Activated CD4-positive, alpha-beta T cell treated with anti-CD3 and anti-CD28 coated beads, Interleukin-2, amount 10 ng/mL, durations not matched to agents 7 days and 5 days (primary cell): ENCODE measurements at regions not wholly inside any gene's neighbourhood (a gene's known extent, or its start where the extent isn't known, plus 50 kb on each side); places are given as distances from the start of the nearest gene placed in this dataset.

Experiments used
- CTCF ChIA-PET: fragments of 350-600 bp; sonication (Branson Sonifier 250); formaldehyde crosslinking; loops from one replicate; lab custom pipeline; 2021; ENCODE audit warnings: antibody characterized with exemption; lab: Charles Lee
- POLR2A ChIA-PET: fragments of 350-600 bp; sonication (Branson Sonifier 250); formaldehyde crosslinking; loops from one replicate; lab custom pipeline; 2021; ENCODE audit warnings: antibody characterized with exemption; lab: Charles Lee
- DNase-seq: peaks from one replicate; pipeline ENCODE4 v3.0.0-alpha.2; 2020
- H3K27ac Mint-ChIP-seq: one replicate; pipeline ENCODE4 v1.8.0; 2021; ENCODE audit warnings: mild to moderate bottlenecking, moderate library complexity, mixed read lengths
- H3K27me3 Mint-ChIP-seq: one replicate; pipeline ENCODE4 v1.8.0; 2021; ENCODE audit warnings: mixed read lengths
- H3K36me3 Mint-ChIP-seq: one replicate; pipeline ENCODE4 v1.8.0; 2021; ENCODE audit warnings: low read depth, mixed read lengths
- H3K4me1 Mint-ChIP-seq: one replicate; pipeline ENCODE4 v1.8.0; 2021; ENCODE audit warnings: mixed read lengths
- H3K4me3 Mint-ChIP-seq: one replicate; pipeline ENCODE4 v1.8.0; 2021; ENCODE audit warnings: mild to moderate bottlenecking, moderate library complexity, mixed read lengths
- H3K9me3 Mint-ChIP-seq: one replicate; pipeline ENCODE4 v1.8.0; 2021; ENCODE audit warnings: mixed read lengths

GRCh38 chr5:175765858-175766257, 105.5 kb upstream of the CPLX2 start:
- ChIA-PET POLR2A (no interaction called here), CTCF (interaction anchor here (1.2 kb wide), 1 partner anchor 47 kb away, joined by 3 read pairs; no protein-coding TSS in a partner anchor)
- Mint-ChIP-seq H3K27me3 (peaks cover 20% of the 10 kb centered on the region), H3K27ac (no peak overlapping the region), H3K9me3 (peaks cover 5% of the 10 kb centered on the region), H3K4me3 (no peak overlapping the region), H3K36me3 (no peaks in the 10 kb centered on the region), H3K4me1 (no peaks in the 10 kb centered on the region)
- no peak for DNase-seq

- ChIA-PET POLR2A (no interaction called here), CTCF (no interaction called here)
- Mint-ChIP-seq H3K36me3 (no peaks in the 10 kb centered on the region), H3K4me3 (no peak overlapping the region), H3K27me3 (peaks cover 28% of the 10 kb centered on the region), H3K27ac (no peak overlapping the region), H3K4me1 (no peaks in the 10 kb centered on the region), H3K9me3 (peaks cover 5% of the 10 kb centered on the region)
- DNase-seq = no peak
Observed at GRCh38 chr5:175766963-175767362, 104.4 kb upstream of the CPLX2 start.

DNA sequence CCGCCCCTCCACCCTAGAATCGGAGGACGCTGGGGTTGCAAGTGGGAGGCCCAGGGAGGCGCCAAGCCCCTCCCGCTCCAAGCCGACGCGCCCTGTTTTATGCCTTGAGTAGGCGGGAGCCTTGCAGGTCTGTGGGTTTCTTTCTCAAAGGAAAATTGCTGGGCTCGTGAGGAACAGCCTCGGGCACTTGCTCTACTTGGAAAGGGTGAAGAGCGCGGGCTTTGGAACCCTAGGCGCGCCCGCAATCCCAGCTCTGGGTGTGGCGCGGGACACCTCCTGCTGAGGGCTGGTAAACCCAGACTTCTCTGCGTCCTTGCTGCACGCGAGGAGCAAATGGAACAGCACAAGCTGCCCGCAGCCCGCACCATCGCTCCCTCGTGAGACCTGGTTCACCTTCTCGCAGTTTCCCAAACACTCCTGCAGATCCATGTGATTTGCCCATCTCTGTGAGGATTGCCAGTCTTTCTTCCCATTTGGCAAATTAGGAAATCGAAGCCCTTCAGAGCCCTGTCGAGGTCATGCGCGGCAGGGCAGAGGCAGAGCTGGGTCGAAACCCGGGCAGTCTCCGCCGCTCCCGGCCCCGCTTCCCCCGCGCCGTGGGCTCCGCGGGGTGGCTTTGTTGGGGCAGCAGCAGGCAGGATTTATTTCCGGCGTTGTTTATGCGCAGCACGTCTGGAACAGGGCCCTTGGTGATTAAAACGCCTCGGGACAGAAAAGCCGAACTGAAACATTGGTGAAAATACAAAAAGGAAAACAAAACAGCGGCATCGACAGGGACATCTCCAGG, 98.4 kb upstream of the CPLX2 start:
- DNase-seq = no peak
- Mint-ChIP-seq H3K27ac (no peak overlapping the region), H3K36me3 (no peaks in the 10 kb centered on the region), H3K27me3 (peaks cover 47% of the 10 kb centered on the region), H3K4me3 (no peak overlapping the region), H3K9me3 (no peaks in the 10 kb centered on the region), H3K4me1 (no peaks in the 10 kb centered on the region)
- CTCF ChIA-PET = no interaction called here
- POLR2A ChIA-PET = no interaction called here

- Mint-ChIP-seq H3K27me3 (peaks cover 42% of the 10 kb centered on the region), H3K4me3 (no peak overlapping the region), H3K9me3 (no peaks in the 10 kb centered on the region), H3K4me1 (no peaks in the 10 kb centered on the region), H3K36me3 (no peaks in the 10 kb centered on the region), H3K27ac (no peak overlapping the region)
- POLR2A ChIA-PET = no interaction called here
- CTCF ChIA-PET = no interaction called here
- DNase-seq = no peak
Observed at GRCh38 chr5:175773534-175774070, 97.8 kb upstream of the CPLX2 start.

GRCh38 chr5:175775416-175775815, 96.0 kb upstream of the CPLX2 start:
- ChIA-PET POLR2A (no interaction called here), CTCF (no interaction called here)
- Mint-ChIP-seq H3K4me3 (no peak overlapping the region), H3K27ac (no peak overlapping the region), H3K27me3 (peaks cover 47% of the 10 kb centered on the region), H3K4me1 (no peaks in the 10 kb centered on the region), H3K36me3 (no peaks in the 10 kb centered on the region), H3K9me3 (no peaks in the 10 kb centered on the region)
- no peak for DNase-seq

GRCh38 chr5:175778951-175779503, 92.4 kb upstream of the CPLX2 start:
- ChIA-PET POLR2A (no interaction called here), CTCF (no interaction called here)
- H3K4me1 Mint-ChIP-seq = no peaks in the 10 kb centered on the region
- H3K36me3 Mint-ChIP-seq = no peaks in the 10 kb centered on the region
- H3K27ac Mint-ChIP-seq = no peak overlapping the region
- peaks cover 27% of the 10 kb centered on the region for H3K27me3 Mint-ChIP-seq
- no peak overlapping the region for H3K4me3 Mint-ChIP-seq
- no peaks in the 10 kb centered on the region for H3K9me3 Mint-ChIP-seq
- no peak for DNase-seq

DNA sequence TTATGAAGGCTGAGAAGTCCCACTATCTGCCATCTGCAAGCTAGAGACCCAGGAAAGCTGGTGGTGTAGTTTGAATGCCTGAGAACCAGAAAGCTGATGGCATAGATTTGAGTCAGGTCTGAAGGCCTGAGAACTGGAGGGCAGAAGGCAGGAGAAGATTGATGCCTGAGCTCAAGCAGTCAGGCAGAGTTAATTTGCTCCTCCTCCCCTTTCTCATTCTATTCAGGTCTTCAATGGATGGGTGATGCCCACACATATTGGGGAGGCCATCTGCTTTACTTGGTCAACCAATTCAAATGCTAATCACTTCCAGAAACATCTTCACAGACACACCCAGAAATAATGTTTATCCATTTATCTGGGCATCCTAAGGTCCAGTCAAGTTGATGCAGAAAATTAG, 87.6 kb upstream of the CPLX2 start:
- ChIA-PET CTCF (interaction anchor here (1.0 to 1.5 kb wide), 2 partner anchors 9 to 54 kb away, joined by 3 read pairs; no protein-coding TSS in a partner anchor), POLR2A (no interaction called here)

DNA sequence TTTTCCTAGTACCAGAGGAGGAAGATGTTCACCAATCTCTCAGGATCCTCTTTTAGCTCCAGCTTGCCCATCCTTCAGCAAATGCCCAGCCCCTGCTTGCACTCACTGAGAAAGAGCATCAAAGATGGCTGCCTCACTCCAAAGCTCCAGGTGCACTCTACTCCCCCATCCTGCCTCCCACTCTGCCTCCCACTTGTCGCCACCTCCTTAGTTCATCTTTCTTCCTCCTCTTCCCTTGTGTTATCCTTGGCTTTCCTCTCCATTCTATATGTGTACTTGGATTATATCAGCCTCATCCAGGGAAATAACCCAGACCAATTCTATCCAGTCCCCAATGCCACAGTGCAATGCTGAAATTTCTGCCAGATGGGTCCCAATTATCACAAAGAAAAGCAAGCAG, 87.1 kb upstream of the CPLX2 start:
- Mint-ChIP-seq H3K36me3 (no peaks in the 10 kb centered on the region), H3K27me3 (peaks cover 28% of the 10 kb centered on the region), H3K4me1 (no peaks in the 10 kb centered on the region), H3K9me3 (no peaks in the 10 kb centered on the region), H3K4me3 (no peak overlapping the region), H3K27ac (no peak overlapping the region)
- CTCF ChIA-PET = interaction anchor here (1.5 kb wide), 1 partner anchor 10 kb away, joined by 3 read pairs; no protein-coding TSS in a partner anchor
- no peak for DNase-seq
- POLR2A ChIA-PET = no interaction called here

More for the DNA sequence above, 87.6 kb upstream of the CPLX2 start:
- Mint-ChIP-seq H3K9me3 (no peaks in the 10 kb centered on the region), H3K27ac (no peak overlapping the region), H3K4me3 (no peak overlapping the region), H3K4me1 (no peaks in the 10 kb centered on the region), H3K27me3 (peaks cover 29% of the 10 kb centered on the region), H3K36me3 (no peaks in the 10 kb centered on the region)
- DNase-seq = no peak

DNA sequence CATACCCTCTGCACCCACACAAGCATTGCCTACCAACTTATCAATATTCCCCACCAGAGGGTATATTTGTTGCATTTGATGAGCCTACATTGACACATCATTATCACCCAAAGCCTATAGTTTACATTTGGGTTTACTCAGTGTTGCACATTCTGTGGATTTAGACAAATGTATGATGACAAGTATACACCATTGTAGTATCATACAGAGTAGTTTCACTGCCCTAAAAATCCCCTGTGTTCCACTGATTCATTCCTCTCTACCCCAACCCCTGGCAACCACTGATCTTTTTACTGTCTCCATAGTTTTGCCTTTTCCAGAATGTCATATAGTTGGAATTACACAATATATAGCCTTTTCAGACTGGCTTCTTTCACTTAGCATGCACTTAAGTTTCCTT, 85.7 kb upstream of the CPLX2 start:
- Mint-ChIP-seq H3K9me3 (no peaks in the 10 kb centered on the region), H3K27me3 (peaks cover 24% of the 10 kb centered on the region), H3K4me3 (no peak overlapping the region), H3K27ac (no peak overlapping the region), H3K4me1 (no peaks in the 10 kb centered on the region), H3K36me3 (no peaks in the 10 kb centered on the region)
- POLR2A ChIA-PET = no interaction called here
- CTCF ChIA-PET = no interaction called here
- DNase-seq = no peak

DNA sequence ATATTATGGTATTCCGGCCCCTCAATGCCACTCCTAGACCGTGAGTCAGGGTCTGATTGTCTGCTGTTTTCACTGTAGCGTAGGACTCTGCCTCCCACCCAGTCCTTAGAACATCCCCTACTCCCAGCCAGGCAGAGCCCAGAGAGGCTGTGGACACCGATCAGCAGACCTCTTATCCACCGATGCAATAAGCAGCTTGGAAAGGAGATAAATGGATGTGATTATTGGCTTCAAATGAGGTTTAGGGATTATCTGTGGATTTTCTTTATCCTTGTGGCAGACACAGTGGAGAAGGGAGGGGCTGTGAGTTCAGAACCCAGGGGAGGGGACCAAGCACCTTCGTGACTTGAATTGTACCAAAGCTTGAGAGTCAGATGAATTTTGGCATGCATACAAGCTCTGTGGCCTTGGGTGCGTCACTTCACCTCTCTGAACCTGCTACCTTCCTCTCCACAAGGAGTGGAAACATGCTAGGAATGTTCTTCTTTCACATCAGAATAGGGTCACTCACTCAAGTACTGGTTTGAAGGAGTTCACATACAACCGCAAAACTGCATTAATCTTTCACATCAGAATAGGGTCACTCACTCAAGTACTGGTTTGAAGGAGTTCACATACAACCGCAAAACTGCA, 83.1 kb upstream of the CPLX2 start:
- Mint-ChIP-seq H3K4me3 (no peak overlapping the region), H3K27me3 (peaks cover 22% of the 10 kb centered on the region), H3K9me3 (no peaks in the 10 kb centered on the region), H3K4me1 (no peaks in the 10 kb centered on the region), H3K27ac (no peak overlapping the region), H3K36me3 (no peaks in the 10 kb centered on the region)
- CTCF ChIA-PET = no interaction called here
- no peak for DNase-seq
- POLR2A ChIA-PET = no interaction called here

GRCh38 chr5:175789670-175790069, 81.7 kb upstream of the CPLX2 start:
- Mint-ChIP-seq H3K9me3 (no peaks in the 10 kb centered on the region), H3K36me3 (no peaks in the 10 kb centered on the region), H3K27ac (no peak overlapping the region), H3K4me3 (no peak overlapping the region), H3K27me3 (peaks cover 23% of the 10 kb centered on the region), H3K4me1 (no peaks in the 10 kb centered on the region)
- ChIA-PET CTCF (no interaction called here), POLR2A (no interaction called here)
- no peak for DNase-seq

DNA sequence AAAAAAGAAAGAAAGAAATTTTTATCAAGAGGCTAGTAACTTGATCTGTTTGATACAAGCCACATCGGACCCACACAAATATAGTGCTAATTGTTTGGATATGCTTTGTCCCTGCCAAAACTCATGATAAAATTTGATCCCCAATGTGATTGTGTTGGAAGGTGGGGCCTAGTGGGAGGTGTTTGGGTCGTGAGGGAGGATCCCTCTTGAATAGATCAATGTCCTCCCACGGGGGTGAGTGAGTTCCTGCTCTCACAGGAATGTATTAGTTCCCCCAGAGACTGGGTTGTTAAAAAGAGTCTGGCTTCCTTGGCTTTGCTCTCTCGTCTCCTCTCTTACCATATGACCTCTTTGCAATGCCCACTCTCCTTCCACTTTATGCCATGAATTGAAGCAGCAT, 80.6 kb upstream of the CPLX2 start:
- Mint-ChIP-seq H3K4me1 (peaks cover 1% of the 10 kb centered on the region), H3K4me3 (no peak overlapping the region), H3K27ac (no peak overlapping the region), H3K9me3 (peaks cover 2% of the 10 kb centered on the region), H3K36me3 (no peaks in the 10 kb centered on the region), H3K27me3 (peaks cover 28% of the 10 kb centered on the region)
- DNase-seq = no peak
- ChIA-PET CTCF (interaction anchor here (0.6 kb wide), 1 partner anchor 13 kb away, joined by 3 read pairs; no protein-coding TSS in a partner anchor), POLR2A (no interaction called here)

- Mint-ChIP-seq H3K4me3 (no peak overlapping the region), H3K27me3 (peaks cover 41% of the 10 kb centered on the region)
Observed at GRCh38 chr5:175795959-175796358, 75.4 kb upstream of the CPLX2 start.

More at GRCh38 chr5:175795959-175796358, 75.4 kb upstream of the CPLX2 start:
- H3K36me3 Mint-ChIP-seq = no peaks in the 10 kb centered on the region
- ChIA-PET CTCF (interaction anchor here (1.0 to 1.4 kb wide), 2 partner anchors 77 to 262 kb away, joined by 3 read pairs; no protein-coding TSS in a partner anchor), POLR2A (no interaction called here)
- peaks cover 5% of the 10 kb centered on the region for H3K9me3 Mint-ChIP-seq
- no peak overlapping the region for H3K27ac Mint-ChIP-seq
- DNase-seq = no peak
- H3K4me1 Mint-ChIP-seq = peaks cover 8% of the 10 kb centered on the region
